B cell (primary cell): ENCODE measurements at regions not wholly inside any gene's neighbourhood (a gene's known extent, or its start where the extent isn't known, plus 50 kb on each side); places are given as distances from the start of the nearest gene placed in this dataset.

ENCODE experiments used
- ATAC-seq: fragments of 200-7000 bp; cut with Tn5 transposase; one replicate; pipeline ENCODE4 v1.10.0; 2021; ENCODE audit warnings: low read depth, mild to moderate bottlenecking, moderate number of reproducible peaks, moderate library complexity
- CTCF ChIA-PET: fragments of 350-600 bp; sonication (Branson Sonifier 250); formaldehyde crosslinking; loops from one replicate; lab custom pipeline; 2021; ENCODE audit warnings: antibody characterized with exemption, inconsistent platforms; lab: Charles Lee
- POLR2A ChIA-PET: fragments of 350-600 bp; sonication (Branson Sonifier 250); formaldehyde crosslinking; loops from one replicate; lab custom pipeline; 2021; ENCODE audit warnings: antibody characterized with exemption; lab: Charles Lee
- DNase-seq: peaks from one replicate; pipeline ENCODE4 v3.0.0; 2013
- H2AFZ ChIP-seq: 2 replicates; pipeline ENCODE4 v1.6.1; 2012; ENCODE audit warnings: mild to moderate bottlenecking, low read depth, low read length; ENCODE audit not compliant: insufficient read depth, poor library complexity, severe bottlenecking
- H3K27ac ChIP-seq, 2 donors: 1 replicate in 1 of 2; 2 replicates in 1 of 2; pipeline ENCODE4 v1.5.1; 2012 to 2013; ENCODE audit warnings: low read length in 2 of 2, mild to moderate bottlenecking in 2 of 2, moderate library complexity in 1 of 2
- H3K27me3 ChIP-seq, 4 experiments: fragments of 200-600 bp in 1 of 4; sonication (generic) in 1 of 4; replicated peaks in 1 of 4; 1 replicate in 2 of 4; 2 replicates in 2 of 4; pipeline versions ENCODE4 v1.6.1 to v1.7.0; 2013 to 2016; ENCODE audit warnings: low read length in 3 of 4, mild to moderate bottlenecking in 2 of 4, mixed read lengths in 1 of 4, moderate library complexity in 1 of 4; ENCODE audit not compliant: insufficient read depth in 4 of 4, control insufficient read depth in 3 of 4; ENCODE audit errors: control extremely low read depth in 1 of 4
- H3K36me3 ChIP-seq, 2 experiments: replicated peaks in 1 of 2; 1 replicate in 1 of 2; 2 replicates in 1 of 2; pipeline versions ENCODE4 v1.6.1 to v1.7.1; 2013; ENCODE audit warnings: low read length in 1 of 2; ENCODE audit not compliant: insufficient read depth in 2 of 2, control insufficient read depth in 1 of 2; ENCODE audit errors: control extremely low read depth in 1 of 2, extremely low read depth in 1 of 2
- H3K4me1 ChIP-seq, 2 donors: fragments of 200-600 bp in 1 of 2; sonication (generic) in 1 of 2; 1 replicate in 1 of 2; 2 replicates in 1 of 2; pipeline versions ENCODE4 v1.5.1 to v1.6.1; 2013 to 2017; ENCODE audit warnings: low read length in 2 of 2; ENCODE audit not compliant: control insufficient read depth in 2 of 2, insufficient read depth in 2 of 2
- H3K4me2 ChIP-seq: replicated peaks from 2 replicates; pipeline ENCODE3; 2012; ENCODE audit warnings: mild to moderate bottlenecking, low read depth, low read length; ENCODE audit not compliant: poor library complexity, severe bottlenecking
- H3K4me3 ChIP-seq, 5 experiments: fragments of 200-600 bp in 1 of 5; sonication (generic) in 1 of 5; 1 replicate in 3 of 5; 2 replicates in 2 of 5; pipeline versions ENCODE4 v1.5.1 to v1.7.0; 2011 to 2016; ENCODE audit warnings: low read length in 4 of 5, mild to moderate bottlenecking in 4 of 5, low read depth in 2 of 5, control low read depth in 1 of 5, moderate library complexity in 1 of 5; ENCODE audit not compliant: insufficient read depth in 1 of 5; ENCODE audit errors: control extremely low read depth in 1 of 5, extremely low read depth in 1 of 5
- H3K79me2 ChIP-seq: fragments of 200-600 bp; sonication (generic); one replicate; pipeline ENCODE4 v1.6.0; 2016; ENCODE audit warnings: low read length; ENCODE audit not compliant: control insufficient read depth, insufficient read depth
- H3K9ac ChIP-seq: fragments of 200-600 bp; sonication (generic); 2 replicates; pipeline ENCODE4 v1.6.1; 2017; ENCODE audit warnings: mild to moderate bottlenecking, low read length, moderate library complexity
- H3K9me3 ChIP-seq, 3 donors: one replicate each; pipeline versions ENCODE4 v1.6.1 to v1.7.1; 2013; ENCODE audit warnings: low read length in 2 of 3; ENCODE audit not compliant: control insufficient read depth in 2 of 3, insufficient read depth in 1 of 3; ENCODE audit errors: control extremely low read depth in 1 of 3
- H4K20me1 ChIP-seq: 2 replicates; pipeline ENCODE4 v1.6.0; 2012; ENCODE audit warnings: mild to moderate bottlenecking, low read length; ENCODE audit not compliant: insufficient read depth, control insufficient read depth, poor library complexity, severe bottlenecking
- H3K27ac Mint-ChIP-seq: one replicate; pipeline ENCODE4 v1.8.0; 2021; ENCODE audit warnings: mixed read lengths
- H3K27me3 Mint-ChIP-seq: one replicate; pipeline ENCODE4 v1.8.0; 2021; ENCODE audit warnings: mixed read lengths
- H3K4me1 Mint-ChIP-seq: one replicate; pipeline ENCODE4 v1.8.0; 2021; ENCODE audit warnings: mixed read lengths
- H3K4me3 Mint-ChIP-seq: one replicate; pipeline ENCODE4 v1.8.0; 2021; ENCODE audit warnings: mixed read lengths
- H3K9me3 Mint-ChIP-seq: one replicate; pipeline ENCODE4 v1.8.0; 2022; ENCODE audit warnings: mixed read lengths; ENCODE audit not compliant: insufficient read depth
- CTCF ChIP-seq: fragments of 200-600 bp; IDR thresholded peaks from one replicate; pipeline ENCODE4 v1.8.0; 2022; ENCODE audit warnings: antibody characterized with exemption, mild to moderate bottlenecking
- EZH2 ChIP-seq: IDR thresholded peaks from 2 replicates; pipeline ENCODE4 v1.6.1; 2012; ENCODE audit warnings: borderline replicate concordance, low read depth, mild to moderate bottlenecking, moderate library complexity, low read length; ENCODE audit not compliant: insufficient read depth, poor library complexity, severe bottlenecking
- WGBS: methylation state at CpG from one replicate; pipeline ENCODE4 v1.1.5; 2013; ENCODE audit warnings: missing lambda C conversion rate; ENCODE audit not compliant: insufficient coverage; 5-methylcytosine and 5-hydroxymethylcytosine counted together
- intact Hi-C: fragments of 100-400 bp; cut with micrococcal nuclease; formaldehyde crosslinking; loops from one replicate; pipeline ENCODE4 v1.10.0; 2022

DNA sequence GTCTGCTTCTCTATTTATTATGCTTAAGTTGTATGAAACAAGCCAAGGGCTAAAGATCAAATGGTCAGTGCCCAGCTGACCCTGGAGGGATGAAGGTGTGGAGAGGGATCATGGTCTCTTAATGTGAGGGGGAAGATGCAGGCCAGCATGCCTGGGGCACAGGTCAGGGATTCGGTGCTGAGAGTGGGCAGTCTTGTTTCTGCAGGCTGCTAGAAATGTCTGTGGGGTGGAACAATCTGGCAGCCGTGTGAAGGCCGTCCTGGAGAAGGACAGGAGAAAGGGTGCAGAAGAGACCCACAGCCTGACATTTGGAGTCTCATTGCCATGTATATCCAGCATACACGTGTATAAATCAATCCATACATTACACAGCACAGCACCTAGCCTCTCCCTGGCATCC is 258.3 kb upstream of the MOCS1 start:
- intact Hi-C loops: no loop called here
- no peak overlapping the region for H3K4me3 ChIP-seq
- ChIA-PET CTCF (no interaction called here), POLR2A (no interaction called here)
- H3K4me1 ChIP-seq: no peaks in the 10 kb centered on the region
- H2AFZ ChIP-seq: no peak overlapping the region
- Mint-ChIP-seq H3K9me3 (no peaks in the 10 kb centered on the region), H3K4me3 (no peak overlapping the region), H3K27me3 (no peaks in the 10 kb centered on the region), H3K4me1 (no peaks in the 10 kb centered on the region), H3K27ac (no peak overlapping the region)
- 78% methylated on average over 1 of the region's 4 CpGs for WGBS
- H4K20me1 ChIP-seq: no peaks in the 10 kb centered on the region
- no peak overlapping the region for H3K9ac ChIP-seq
- ATAC-seq (no peak), DNase-seq (no peak)
- no peak overlapping the region for H3K4me2 ChIP-seq
- no peaks in the 10 kb centered on the region for H3K79me2 ChIP-seq
- H3K36me3 ChIP-seq: no peaks in the 10 kb centered on the region
- H3K27me3 ChIP-seq: no peaks in the 10 kb centered on the region
- peaks cover 0 to 5% (median 0%) of the 10 kb centered on the region in 3 donors for H3K9me3 ChIP-seq
- TF ChIP-seq EZH2 (no peak), CTCF (no peak)
- H3K27ac ChIP-seq: no peak overlapping the region

GRCh38 chr6:40188931-40189330 is 254.7 kb upstream of the MOCS1 start:
- intact Hi-C loops: no loop called here
- POLR2A ChIA-PET: no interaction called here
- no peak overlapping the region for H3K9ac ChIP-seq
- no peak overlapping the region for H2AFZ ChIP-seq
- H3K4me1 ChIP-seq: no peaks in the 10 kb centered on the region
- WGBS: no CpG with 5 or more reads among the region's 1 CpG
- no peaks in the 10 kb centered on the region for H4K20me1 ChIP-seq
- Mint-ChIP-seq H3K4me1 (no peaks in the 10 kb centered on the region), H3K4me3 (no peak overlapping the region), H3K27ac (no peak overlapping the region), H3K9me3 (peaks cover 3% of the 10 kb centered on the region), H3K27me3 (peaks cover 7% of the 10 kb centered on the region)
- H3K79me2 ChIP-seq: no peaks in the 10 kb centered on the region
- ATAC-seq: no peak
- H3K27me3 ChIP-seq: peaks cover 0 to 4% (median 2%) of the 10 kb centered on the region in 4 experiments
- H3K4me3 ChIP-seq: no peak overlapping the region
- peaks cover 0 to 8% (median 6%) of the 10 kb centered on the region in 3 donors for H3K9me3 ChIP-seq
- H3K36me3 ChIP-seq: no peaks in the 10 kb centered on the region
- H3K4me2 ChIP-seq: no peak overlapping the region
- TF ChIP-seq EZH2 (no peak), CTCF (no peak)
- CTCF ChIA-PET: no interaction called here
- no peak overlapping the region for H3K27ac ChIP-seq
- DNase-seq: no peak
